HT-29 (cell line): ENCODE measurements at regions not wholly inside any gene's neighbourhood (a gene's known extent, or its start where the extent isn't known, plus 50 kb on each side); places are given as distances from the start of the nearest gene placed in this dataset.
A peak's percentile ranks its signal among the peaks of the same experiment; 100 is the strongest.

ENCODE experiments used
- DNase-seq: peaks from one replicate; pipeline ENCODE4 v3.0.0-alpha.2; 2015; ENCODE audit warnings: low spot score

DNA sequence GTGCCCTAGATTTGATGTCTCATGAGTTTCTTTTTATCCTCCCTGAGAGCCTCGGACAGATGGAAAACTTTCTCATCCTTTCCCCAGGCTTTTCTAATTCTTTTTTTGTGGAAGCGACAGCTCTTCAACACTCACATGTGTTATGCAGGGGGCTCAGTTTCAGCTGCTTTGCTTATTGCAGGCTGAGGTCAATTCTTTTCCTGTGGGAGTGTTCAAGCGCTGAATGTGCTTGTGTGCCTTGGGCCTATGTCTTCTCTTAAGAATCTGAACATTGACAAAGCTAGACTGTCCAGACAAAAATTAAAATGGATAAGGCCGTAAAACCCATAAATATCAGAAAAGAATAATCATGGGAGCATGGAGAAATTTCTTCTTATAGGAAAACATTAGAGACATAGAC is 125.2 kb upstream of the STEAP4 start:
- no peak for DNase-seq

DNA sequence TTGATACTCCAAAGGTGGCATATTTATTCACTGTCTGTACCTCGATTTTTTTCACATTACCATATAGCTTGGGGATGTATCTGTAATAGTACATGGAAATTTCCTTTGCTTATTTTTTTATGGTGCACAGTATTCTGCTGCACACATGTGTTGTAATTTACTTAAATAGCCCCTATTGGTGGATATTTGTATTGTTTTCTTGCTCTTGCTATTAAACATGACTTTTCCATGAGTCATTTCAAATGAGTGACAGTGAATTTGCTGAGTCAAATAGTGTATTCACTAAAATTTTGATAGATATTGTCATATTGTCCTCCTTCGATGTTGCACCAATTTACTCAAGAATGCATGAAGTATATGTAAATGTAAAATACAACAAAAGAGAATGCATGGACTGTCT is 122.7 kb upstream of the STEAP4 start:
- peak; percentile 16 for DNase-seq

DNA sequence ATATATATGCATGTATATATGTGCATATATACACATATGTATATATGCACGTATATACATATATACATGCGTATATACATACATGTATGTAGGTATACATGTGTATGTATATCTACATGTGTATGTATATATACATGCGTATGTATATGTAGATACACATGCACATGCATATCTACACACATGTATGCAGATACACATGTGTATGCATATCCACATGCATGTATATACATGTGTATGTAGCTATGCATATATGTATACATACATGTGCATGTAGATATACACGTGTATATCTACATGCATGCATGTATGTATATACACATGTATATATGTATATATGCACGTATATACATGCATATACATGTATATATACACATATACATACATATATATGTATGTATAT is 95.8 kb upstream of the STEAP4 start:
- no peak for DNase-seq

DNA sequence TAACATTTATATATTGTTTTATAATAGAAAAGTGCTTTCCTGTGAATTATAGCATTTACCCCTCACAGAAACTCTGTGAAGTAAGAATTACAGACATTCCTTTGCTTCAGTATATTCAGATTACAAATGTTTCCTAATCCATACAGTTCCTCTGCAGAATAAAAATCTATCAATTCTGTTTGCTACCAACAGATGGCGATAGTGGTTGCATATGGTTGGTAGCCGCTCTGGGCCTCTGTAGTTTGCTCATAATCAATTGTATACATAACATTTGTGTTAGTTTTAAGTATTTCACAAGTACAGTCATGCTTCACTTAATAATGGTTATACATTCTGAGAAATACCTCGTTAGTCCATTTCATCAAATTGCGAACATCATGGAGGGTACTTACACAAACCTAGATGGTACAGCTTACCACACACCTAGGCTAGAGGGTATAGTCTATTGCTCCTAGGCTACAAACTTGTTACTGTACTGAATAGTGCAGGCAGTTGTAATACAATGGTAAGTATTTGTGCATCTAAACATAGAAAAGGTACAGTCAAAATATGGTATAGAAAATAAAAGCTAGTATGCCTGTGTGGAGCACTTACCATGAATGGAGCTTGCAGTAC is 94.4 kb upstream of the STEAP4 start:
- peak; percentile 74 for DNase-seq

DNA sequence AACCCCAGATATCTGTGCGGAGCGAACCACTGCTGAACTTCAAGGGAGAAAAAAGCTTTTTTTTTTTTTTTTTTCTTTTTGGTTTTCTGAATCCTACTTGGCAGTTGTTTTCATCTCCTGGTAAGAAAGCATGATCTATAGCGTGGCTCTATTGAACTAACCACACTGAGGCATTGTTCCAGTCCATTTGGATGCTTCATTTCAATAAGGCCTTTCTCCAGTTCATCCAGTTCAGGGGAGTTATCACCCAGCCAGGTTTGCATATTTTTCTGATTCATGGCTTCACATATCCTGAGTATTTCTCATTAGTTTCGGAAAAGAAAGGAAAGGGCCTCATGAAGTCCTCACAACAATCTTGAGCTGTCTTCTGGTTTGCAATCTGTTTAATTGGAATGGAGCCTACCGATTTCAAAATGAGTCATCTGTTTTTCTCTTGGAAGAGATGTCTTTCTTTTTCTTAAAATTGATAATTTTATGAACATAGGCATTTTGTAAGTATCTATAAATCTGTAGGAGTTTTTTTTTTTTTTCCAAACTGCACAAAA is 93.1 kb upstream of the STEAP4 start:
- no peak for DNase-seq

DNA sequence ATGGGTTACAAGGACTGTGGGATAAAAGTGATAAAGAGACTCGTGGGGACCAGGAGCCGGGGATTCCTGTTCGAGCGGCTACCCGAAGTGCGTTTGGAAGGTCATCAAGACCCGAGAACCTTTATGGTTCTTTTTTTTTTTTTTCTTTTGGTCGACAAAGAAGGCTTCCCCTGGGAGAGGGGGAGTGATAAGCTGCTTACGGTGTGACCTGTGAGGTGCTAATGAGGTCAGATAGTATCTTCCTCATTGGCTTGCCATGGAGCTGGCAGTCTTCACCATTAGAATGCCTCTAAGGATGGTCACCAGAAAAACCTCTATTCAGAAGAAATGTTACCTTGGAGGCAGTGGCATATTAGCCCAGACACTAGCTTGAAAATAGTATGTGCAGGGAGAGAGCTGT is 92.3 kb upstream of the STEAP4 start:
- DNase-seq, result no peak

DNA sequence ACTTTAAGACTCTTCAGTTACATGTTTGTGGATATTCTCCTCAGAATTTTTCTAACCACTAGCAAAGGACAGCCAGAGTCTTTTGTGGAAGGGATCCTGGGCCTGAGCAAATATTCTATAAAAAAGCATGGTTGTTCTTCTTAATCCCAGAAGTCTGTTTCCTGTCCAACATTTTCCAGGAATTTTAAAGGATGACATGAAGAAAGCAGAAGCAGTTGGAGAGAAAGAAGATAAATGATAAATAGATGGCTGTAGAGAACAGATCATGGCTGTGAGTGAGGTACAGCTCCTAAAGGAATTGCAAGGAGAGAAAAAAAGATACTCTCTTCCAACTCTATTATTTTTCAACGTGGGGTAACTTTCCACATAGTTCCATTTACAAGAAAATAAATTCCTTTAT is 91.8 kb upstream of the STEAP4 start:
- DNase-seq, result no peak

DNA sequence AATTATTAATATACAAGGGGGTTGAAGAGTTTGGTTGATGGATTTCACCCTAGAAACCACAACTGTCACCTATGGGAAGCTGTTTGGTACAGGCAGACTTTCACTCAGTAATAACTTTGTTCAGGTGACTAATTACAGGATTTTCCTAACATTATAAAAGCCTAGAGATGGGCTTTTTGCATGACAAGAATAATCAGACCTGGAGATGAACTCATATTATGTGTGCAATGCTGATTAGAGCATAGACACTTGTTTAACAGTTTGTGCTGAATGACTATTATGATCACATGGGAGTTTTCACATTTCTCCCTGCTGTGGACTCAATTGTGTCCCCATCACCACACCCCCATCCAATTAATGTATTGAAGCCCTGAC is 90.2 kb upstream of the STEAP4 start:
- DNase-seq, result no peak

DNA sequence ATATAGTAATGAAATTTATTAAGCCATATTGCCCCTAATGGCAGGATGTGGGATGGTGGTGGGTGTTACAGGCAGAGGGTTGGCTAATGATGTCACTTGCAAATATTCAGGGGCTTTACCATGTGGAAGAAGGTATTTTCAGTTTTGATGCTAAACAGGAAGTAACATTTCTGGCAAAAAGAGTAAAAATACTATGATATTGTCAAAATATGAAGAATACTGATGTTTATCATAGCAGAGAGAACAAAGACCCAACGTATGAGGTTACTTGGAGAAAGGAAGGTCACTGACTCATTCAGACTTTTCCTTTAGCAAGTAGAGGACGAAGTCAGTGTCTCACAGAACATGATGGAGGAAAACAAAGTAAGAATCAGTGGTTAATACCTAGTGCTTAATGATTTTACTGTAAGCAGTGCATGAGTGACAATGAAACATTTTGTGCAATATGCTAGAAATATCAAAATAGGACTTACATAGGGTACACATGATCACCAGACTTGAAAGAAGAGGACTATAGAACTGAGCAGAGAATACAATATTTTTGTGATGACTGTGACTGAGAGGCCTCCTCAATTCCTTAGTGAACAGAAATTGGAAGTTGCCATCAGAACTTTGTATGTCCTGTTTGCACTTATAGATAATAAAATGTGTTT is 89.7 kb upstream of the STEAP4 start:
- no peak for DNase-seq

DNA sequence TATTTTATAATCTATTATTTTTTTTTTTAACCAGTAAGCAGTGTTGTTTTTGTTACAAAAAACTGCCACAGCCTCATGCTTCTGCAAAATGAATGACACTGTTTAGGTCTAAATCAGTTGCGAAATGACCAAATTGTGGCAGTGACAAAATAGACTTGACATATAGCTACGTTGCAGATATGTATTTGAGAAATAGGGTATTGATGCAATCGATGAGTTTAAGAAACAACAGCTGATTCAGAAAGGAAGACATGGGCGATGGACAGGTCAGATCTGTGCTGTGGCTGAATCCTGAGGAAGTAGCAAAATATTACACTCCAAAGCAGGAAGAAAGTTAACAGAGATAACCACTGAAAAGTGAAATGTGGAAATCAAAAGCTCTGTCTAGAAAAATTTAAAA is 89.0 kb upstream of the STEAP4 start:
- no peak for DNase-seq

DNA sequence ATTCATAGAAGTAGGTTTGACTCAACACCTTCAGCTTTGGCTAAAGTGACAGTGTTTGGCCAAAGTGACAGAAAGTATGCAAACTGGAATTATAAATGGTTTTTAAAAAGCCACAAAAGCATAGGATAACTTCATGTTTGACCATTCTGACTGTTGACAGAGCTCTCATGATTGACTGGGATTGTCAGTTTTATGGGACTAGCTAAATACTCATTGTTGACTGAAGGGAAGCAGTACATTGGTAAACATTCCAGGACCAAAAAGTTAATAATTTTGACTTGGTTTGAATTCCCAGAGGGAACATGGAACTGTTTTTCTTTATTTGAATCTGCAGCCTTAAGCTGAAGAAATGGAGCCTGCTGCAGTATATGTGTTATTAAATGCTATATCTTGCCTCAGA is 84.6 kb upstream of the STEAP4 start:
- DNase-seq, result no peak

DNA sequence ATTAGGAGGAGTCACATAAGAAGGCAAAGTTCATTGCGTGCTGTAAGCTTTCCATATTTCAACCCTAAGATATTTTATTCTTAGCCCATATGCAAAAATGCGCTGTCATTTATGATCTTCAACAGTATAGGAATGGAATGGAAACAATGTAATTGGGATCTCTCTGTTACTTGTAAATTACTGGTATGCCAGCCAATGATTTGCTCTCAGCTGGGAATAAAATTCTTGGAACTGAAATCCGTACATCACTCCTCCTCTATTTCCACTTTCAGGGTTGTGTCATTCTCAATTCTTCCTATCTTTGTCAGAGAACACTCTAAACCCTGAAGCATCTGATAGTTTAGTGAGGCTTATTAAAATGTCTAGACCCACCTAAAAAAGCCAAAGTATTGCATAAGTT is 80.7 kb upstream of the STEAP4 start:
- no peak for DNase-seq

DNA sequence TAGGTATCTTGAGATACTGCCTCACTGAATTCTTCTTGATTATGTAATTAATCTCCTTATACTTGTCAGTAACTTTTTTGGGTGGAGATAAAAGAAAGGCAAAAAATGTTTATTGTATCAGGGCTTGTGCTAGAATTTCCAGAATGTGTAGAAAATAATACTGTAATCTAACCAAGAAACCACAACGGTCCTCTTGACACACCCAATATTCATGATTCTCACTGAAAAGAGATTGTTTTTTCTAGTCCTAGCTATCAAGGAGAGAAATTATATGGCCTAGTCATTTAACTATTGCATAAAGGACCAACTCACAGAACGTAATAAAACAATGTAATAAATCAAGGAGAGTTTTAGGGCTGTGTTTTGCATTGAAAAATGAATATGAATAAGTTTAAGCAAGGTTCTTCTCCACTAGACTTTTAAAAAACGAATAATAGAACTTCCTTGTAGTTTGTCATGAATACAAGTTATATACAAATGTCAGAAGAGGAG is 80.0 kb upstream of the STEAP4 start:
- no peak for DNase-seq

DNA sequence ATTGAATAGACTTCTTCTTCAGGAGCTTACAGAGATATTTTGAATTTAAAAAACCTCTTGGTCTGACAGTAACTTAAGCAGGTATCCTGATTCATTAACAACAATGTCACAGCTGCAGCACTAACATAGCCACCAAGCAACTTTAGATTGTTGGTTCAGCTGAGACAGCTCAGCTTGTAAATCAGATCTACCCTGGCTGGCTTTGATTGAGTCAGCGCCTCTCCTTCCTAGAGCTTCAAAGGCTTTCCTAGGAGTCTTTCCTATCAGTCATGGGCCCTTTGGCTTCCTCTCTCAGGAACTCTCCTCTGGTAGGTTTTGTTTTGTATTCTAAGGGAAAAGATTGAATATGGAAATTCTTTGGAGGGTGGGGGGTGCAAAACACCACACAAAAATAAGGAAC is 70.7 kb upstream of the STEAP4 start:
- peak; percentile 74 for DNase-seq

DNA sequence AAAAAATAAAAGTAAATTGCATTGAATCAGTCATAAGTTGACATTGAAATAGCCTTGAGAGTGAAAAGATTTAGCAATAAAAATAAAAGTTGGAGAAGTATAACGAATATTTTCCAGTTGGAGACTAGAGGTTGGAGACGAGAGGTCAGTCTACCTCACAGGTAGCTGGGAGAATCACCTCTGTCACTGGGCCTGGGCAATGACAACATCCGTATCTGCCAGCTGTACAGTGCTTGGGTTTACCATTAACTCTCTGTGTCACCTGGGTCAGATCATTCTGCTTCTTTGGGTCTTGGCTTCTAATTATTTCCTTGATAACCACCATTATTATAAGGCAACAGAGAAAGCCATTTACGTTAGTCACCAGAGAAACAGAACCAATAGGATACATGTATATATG is 62.0 kb upstream of the STEAP4 start:
- no peak for DNase-seq

DNA sequence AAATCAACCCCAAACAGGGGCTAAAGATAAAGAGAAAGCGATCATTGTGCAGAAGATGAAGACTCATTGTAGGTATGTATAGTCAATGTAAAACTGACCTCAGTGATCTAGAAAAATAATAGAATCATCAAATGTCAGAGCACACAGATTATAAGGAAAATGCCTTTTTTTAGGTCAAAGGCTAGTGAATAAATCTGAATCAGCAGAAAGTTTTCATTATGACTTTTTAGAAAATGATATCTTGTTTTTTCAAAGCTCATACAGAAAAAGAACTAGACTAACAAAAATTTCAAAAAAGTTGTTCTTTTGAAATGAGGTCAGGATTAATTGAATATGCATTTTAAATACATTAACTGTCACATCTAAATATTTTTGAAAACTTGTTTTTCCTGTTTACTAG is 60.2 kb upstream of the STEAP4 start:
- no peak for DNase-seq

DNA sequence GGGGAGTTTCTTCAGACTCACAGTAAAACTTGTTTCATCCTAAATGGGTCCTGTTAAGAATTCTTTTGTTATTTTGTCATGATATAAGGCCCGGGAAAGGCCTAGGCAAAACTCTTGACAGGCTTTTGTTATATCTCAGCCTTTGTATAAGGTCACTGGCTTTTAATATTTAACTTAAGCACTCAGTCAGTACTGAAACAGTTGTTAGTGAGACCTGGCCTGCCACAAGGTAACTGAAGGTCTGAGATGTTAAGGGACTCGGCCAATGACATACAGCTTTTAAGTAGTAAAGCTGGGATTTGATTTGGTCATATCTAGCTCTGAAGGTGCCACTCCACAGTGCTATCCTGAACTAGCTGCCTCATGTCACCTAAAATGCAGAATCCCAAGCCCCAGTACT is 57.2 kb upstream of the STEAP4 start:
- no peak for DNase-seq

DNA sequence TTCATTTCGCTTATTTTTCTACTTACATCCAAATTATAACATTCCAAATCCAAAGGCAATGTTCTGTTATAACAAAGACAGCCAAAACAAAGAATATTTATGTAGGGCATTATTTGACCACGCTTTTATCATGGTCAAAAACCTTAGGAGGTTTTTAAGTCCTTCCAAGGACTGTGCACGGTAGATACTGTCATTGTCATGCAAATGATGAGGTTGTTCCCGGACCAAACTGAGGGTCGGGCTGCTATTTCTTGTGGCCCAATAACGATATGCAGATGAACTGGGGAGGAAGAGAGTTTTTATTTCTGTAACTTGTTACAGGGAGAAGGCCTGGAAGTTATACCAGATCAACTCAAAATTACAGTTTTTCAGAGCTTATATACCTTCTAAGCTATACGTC is 56.6 kb upstream of the STEAP4 start:
- DNase-seq, result no peak

DNA sequence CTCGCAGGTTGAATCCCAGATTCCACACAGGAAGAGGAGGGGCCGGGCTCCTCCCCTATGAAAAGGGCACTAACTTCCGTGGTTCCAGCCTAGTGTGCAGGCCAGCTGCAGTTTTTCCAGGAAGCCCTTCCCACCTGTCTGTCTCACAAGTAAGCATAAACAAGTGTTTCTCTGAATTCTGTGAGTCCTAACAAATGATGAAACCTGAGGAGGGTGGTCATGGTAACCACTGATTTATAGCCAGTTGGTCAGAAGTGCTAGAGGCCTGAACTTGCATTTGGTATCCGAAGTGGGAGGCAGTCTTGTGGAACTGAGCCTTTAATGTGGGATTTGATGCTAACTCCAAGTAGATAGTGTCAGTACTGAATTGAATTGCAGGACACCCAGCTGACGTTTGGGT is 54.7 kb upstream of the STEAP4 start:
- DNase-seq, result no peak

DNA sequence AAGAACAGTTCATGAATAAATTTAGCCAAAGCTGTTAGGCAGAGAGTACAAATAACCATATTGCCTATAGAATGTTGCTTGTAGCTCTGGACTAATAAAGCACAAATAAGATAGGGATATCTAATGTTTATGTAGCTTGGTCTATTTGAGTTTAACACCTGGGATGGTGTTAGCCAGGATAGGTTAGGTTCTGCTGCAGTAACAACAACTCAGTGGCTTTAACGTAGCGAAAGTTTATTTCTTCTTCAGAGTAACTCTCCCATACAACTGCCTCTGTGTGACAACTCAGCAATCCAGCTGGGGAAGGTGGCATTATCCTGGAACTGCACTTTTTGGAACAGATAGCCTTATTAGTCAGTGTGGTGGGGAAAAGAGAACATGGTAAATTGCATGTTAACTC is 52.2 kb upstream of the STEAP4 start:
- DNase-seq, result no peak

DNA sequence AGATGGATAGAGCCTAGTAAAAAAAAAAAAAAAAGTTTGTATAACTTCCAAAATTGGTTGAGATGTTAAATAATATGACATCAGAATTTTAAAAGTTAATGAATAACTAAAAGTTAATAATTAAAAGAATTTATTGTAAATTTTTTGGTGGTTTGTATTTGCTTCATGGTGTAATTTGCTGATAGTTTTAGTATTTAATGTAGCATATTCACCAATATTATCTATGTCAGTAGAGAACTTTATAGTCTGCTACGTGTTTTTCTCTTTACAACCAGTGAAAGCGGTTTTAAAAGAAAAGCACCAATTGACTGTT is 51.8 kb upstream of the STEAP4 start:
- DNase-seq, result no peak

DNA sequence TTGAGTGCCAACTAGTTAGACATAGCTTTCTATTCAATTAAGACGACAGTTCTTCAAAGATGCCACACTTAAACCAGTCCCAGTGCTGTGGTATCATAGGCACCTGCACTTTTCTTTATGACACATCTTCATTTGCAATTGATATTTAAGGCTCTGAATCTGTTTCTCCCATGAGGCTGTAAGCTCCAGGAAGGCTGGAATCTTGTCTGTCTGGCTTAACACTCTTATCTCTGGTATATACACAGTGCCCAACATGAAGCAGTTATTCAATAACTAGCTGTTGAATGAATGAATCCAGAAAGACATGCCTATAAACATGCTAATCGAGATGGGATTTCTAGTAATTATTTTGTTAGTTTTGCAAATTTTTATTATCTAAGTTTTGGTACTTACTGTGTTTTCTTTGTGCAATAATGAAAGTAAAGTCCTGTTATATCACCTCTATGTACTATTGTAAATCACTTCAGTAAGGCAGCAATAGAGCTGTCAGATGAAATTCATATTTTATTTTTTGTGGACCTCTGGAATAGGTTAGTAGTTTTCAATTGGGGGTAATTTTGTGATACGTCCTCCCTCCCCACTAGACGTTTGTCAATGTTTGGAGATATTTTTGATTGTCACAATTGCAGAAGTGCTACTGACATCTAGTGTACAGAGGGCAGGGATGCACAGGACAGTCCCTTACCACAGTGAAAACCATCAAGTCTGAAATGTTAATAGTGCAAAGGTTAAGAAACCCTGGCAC is 51.3 kb upstream of the STEAP4 start:
- peak; percentile 78 for DNase-seq

DNA sequence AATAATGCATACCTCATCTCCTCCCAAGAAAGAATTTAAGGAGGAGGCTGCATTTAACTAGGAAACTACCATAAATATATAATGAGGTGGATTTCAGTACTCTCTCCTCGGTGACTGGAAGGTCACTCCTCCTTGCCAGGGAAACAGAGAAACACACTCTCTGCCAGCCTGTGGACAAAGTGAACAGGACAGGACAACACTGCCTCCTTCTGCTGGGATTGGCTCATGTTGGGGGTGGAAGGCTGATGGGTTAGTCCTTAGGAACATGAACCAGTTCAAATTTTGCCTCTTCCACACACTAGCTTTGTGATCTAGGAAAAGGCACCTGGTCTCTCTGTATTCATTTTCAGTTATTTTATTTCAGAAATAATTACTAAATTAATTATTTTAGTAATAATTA is 50.6 kb upstream of the STEAP4 start:
- peak; percentile 76 for DNase-seq
